ENCODE measurements at regions not wholly inside any gene's neighbourhood (a gene's known extent, or its start where the extent isn't known, plus 50 kb on each side); places are given as distances from the start of the nearest gene placed in this dataset.

GRCh38 chr4:122038896-122039295 is 87.0 kb upstream of the TRPC3 start:
- H3K9ac ChIP-seq (ENCODE audit: low read length), result no peak overlapping the region
- no peak overlapping the region for H3K27ac ChIP-seq (ENCODE audit: low read depth, low read length)
- H3K4me1 ChIP-seq (ENCODE audit: control insufficient read depth, insufficient read depth, low read length), result no peaks in the 10 kb centered on the region
- H3K27me3 ChIP-seq (ENCODE audit: control insufficient read depth, insufficient read depth, low read length), result no peaks in the 10 kb centered on the region
- no peaks in the 10 kb centered on the region for H3K36me3 ChIP-seq (ENCODE audit: control insufficient read depth, insufficient read depth, low read length)
- H3K4me3 ChIP-seq (ENCODE audit: low read depth, low read length), result no peak overlapping the region
- H3K9me3 ChIP-seq (ENCODE audit: control insufficient read depth, insufficient read depth, low read depth, low read length), result no peaks in the 10 kb centered on the region

GRCh38 chr4:122034619-122035018 is 82.8 kb upstream of the TRPC3 start:
- Histone ChIP-seq H3K36me3 (ENCODE audit: control insufficient read depth, insufficient read depth, low read length) (no peaks in the 10 kb centered on the region), H3K4me3 (ENCODE audit: low read depth, low read length) (no peak overlapping the region), H3K27me3 (ENCODE audit: control insufficient read depth, insufficient read depth, low read length) (no peaks in the 10 kb centered on the region), H3K9me3 (ENCODE audit: control insufficient read depth, insufficient read depth, low read depth, low read length) (no peaks in the 10 kb centered on the region), H3K9ac (ENCODE audit: low read length) (no peak overlapping the region), H3K4me1 (ENCODE audit: control insufficient read depth, insufficient read depth, low read length) (no peaks in the 10 kb centered on the region), H3K27ac (ENCODE audit: low read depth, low read length) (no peak overlapping the region)

GRCh38 chr4:122027203-122027602 is 75.3 kb upstream of the TRPC3 start:
- H3K27me3 ChIP-seq (ENCODE audit: control insufficient read depth, insufficient read depth, low read length), result no peaks in the 10 kb centered on the region
- H3K9ac ChIP-seq (ENCODE audit: low read length), result no peak overlapping the region
- H3K9me3 ChIP-seq (ENCODE audit: control insufficient read depth, insufficient read depth, low read depth, low read length), result no peaks in the 10 kb centered on the region
- no peak overlapping the region for H3K27ac ChIP-seq (ENCODE audit: low read depth, low read length)
- H3K4me3 ChIP-seq (ENCODE audit: low read depth, low read length), result no peak overlapping the region
- H3K36me3 ChIP-seq (ENCODE audit: control insufficient read depth, insufficient read depth, low read length), result no peaks in the 10 kb centered on the region
- no peaks in the 10 kb centered on the region for H3K4me1 ChIP-seq (ENCODE audit: control insufficient read depth, insufficient read depth, low read length)

DNA sequence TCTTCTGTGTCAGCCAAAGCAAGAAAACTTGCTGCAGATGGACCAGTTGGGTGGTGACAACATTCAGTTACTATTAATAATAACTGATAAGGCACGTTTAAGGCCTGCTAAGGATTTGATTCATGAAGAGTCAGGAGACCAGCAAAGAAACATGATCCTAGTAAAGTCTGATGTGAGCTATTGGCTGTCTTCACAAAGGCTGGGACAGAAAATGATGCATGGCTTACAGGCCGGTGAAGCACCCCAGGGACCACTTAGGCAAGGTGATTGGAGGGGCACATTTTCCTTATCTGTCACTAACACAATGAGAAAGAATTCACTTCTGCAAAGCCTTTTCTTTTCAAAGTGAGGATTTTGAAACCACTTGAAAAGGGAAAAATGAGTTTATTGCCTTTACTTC is 65.4 kb upstream of the TRPC3 start:
- Histone ChIP-seq H3K27me3 (ENCODE audit: control insufficient read depth, insufficient read depth, low read length) (no peaks in the 10 kb centered on the region), H3K36me3 (ENCODE audit: control insufficient read depth, insufficient read depth, low read length) (no peaks in the 10 kb centered on the region), H3K9ac (ENCODE audit: low read length) (no peak overlapping the region), H3K4me1 (ENCODE audit: control insufficient read depth, insufficient read depth, low read length) (no peaks in the 10 kb centered on the region), H3K27ac (ENCODE audit: low read depth, low read length) (no peak overlapping the region), H3K4me3 (ENCODE audit: low read depth, low read length) (no peak overlapping the region), H3K9me3 (ENCODE audit: control insufficient read depth, insufficient read depth, low read depth, low read length) (no peaks in the 10 kb centered on the region)

- Histone ChIP-seq H3K27me3 (ENCODE audit: control insufficient read depth, insufficient read depth, low read length) (no peaks in the 10 kb centered on the region), H3K4me3 (ENCODE audit: low read depth, low read length) (no peak overlapping the region), H3K9ac (ENCODE audit: low read length) (no peak overlapping the region), H3K27ac (ENCODE audit: low read depth, low read length) (no peak overlapping the region), H3K4me1 (ENCODE audit: control insufficient read depth, insufficient read depth, low read length) (no peaks in the 10 kb centered on the region), H3K36me3 (ENCODE audit: control insufficient read depth, insufficient read depth, low read length) (no peaks in the 10 kb centered on the region), H3K9me3 (ENCODE audit: control insufficient read depth, insufficient read depth, low read depth, low read length) (no peaks in the 10 kb centered on the region)
Measured at GRCh38 chr4:122015203-122015602, 63.3 kb upstream of the TRPC3 start.

GRCh38 chr4:122012735-122013134 is 60.9 kb upstream of the TRPC3 start:
- H3K4me1 ChIP-seq (ENCODE audit: control insufficient read depth, insufficient read depth, low read length), result no peaks in the 10 kb centered on the region
- H3K4me3 ChIP-seq (ENCODE audit: low read depth, low read length), result no peak overlapping the region
- H3K27me3 ChIP-seq (ENCODE audit: control insufficient read depth, insufficient read depth, low read length), result no peaks in the 10 kb centered on the region
- H3K9ac ChIP-seq (ENCODE audit: low read length), result no peak overlapping the region
- no peaks in the 10 kb centered on the region for H3K36me3 ChIP-seq (ENCODE audit: control insufficient read depth, insufficient read depth, low read length)
- no peak overlapping the region for H3K27ac ChIP-seq (ENCODE audit: low read depth, low read length)
- H3K9me3 ChIP-seq (ENCODE audit: control insufficient read depth, insufficient read depth, low read depth, low read length), result no peaks in the 10 kb centered on the region

- no peaks in the 10 kb centered on the region for H3K36me3 ChIP-seq (ENCODE audit: control insufficient read depth, insufficient read depth, low read length)
- no peak overlapping the region for H3K27ac ChIP-seq (ENCODE audit: low read depth, low read length)
- no peak overlapping the region for H3K4me3 ChIP-seq (ENCODE audit: low read depth, low read length)
- no peaks in the 10 kb centered on the region for H3K9me3 ChIP-seq (ENCODE audit: control insufficient read depth, insufficient read depth, low read depth, low read length)
- H3K9ac ChIP-seq (ENCODE audit: low read length), result no peak overlapping the region
- no peaks in the 10 kb centered on the region for H3K4me1 ChIP-seq (ENCODE audit: control insufficient read depth, insufficient read depth, low read length)
- H3K27me3 ChIP-seq (ENCODE audit: control insufficient read depth, insufficient read depth, low read length), result no peaks in the 10 kb centered on the region
Measured at GRCh38 chr4:122010610-122011009, 58.8 kb upstream of the TRPC3 start.

DNA sequence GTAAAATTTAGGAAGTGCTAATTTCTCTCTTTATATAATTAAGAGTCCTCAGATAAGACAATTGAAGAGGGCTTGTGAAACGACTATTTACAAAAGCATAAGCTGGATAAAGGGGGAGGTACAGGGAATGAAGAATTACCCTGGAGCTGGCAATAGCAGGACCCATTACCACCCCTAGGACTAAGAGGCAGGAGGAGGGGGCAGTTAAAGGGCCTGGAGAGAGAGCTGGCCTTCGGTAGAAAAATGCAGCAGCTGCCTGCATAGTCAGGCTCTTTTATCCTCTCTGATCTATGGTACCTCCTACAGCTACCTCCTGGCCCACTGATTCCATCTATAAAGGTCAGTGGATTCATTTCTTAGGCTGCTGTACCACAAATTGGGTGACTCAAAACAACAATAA is 57.7 kb upstream of the TRPC3 start:
- H3K27ac ChIP-seq (ENCODE audit: low read depth, low read length), result no peak overlapping the region
- no peaks in the 10 kb centered on the region for H3K4me1 ChIP-seq (ENCODE audit: control insufficient read depth, insufficient read depth, low read length)
- H3K9ac ChIP-seq (ENCODE audit: low read length), result no peak overlapping the region
- H3K27me3 ChIP-seq (ENCODE audit: control insufficient read depth, insufficient read depth, low read length), result no peaks in the 10 kb centered on the region
- H3K36me3 ChIP-seq (ENCODE audit: control insufficient read depth, insufficient read depth, low read length), result no peaks in the 10 kb centered on the region
- H3K4me3 ChIP-seq (ENCODE audit: low read depth, low read length), result no peak overlapping the region
- H3K9me3 ChIP-seq (ENCODE audit: control insufficient read depth, insufficient read depth, low read depth, low read length), result no peaks in the 10 kb centered on the region

GRCh38 chr4:122007016-122007415 is 55.2 kb upstream of the TRPC3 start:
- no peaks in the 10 kb centered on the region for H3K27me3 ChIP-seq (ENCODE audit: control insufficient read depth, insufficient read depth, low read length)
- no peaks in the 10 kb centered on the region for H3K4me1 ChIP-seq (ENCODE audit: control insufficient read depth, insufficient read depth, low read length)
- H3K4me3 ChIP-seq (ENCODE audit: low read depth, low read length), result no peak overlapping the region
- no peak overlapping the region for H3K9ac ChIP-seq (ENCODE audit: low read length)
- no peaks in the 10 kb centered on the region for H3K9me3 ChIP-seq (ENCODE audit: control insufficient read depth, insufficient read depth, low read depth, low read length)
- H3K36me3 ChIP-seq (ENCODE audit: control insufficient read depth, insufficient read depth, low read length), result no peaks in the 10 kb centered on the region
- no peak overlapping the region for H3K27ac ChIP-seq (ENCODE audit: low read depth, low read length)

- Histone ChIP-seq H3K4me3 (ENCODE audit: low read depth, low read length) (no peak overlapping the region), H3K27ac (ENCODE audit: low read depth, low read length) (no peak overlapping the region), H3K9me3 (ENCODE audit: control insufficient read depth, insufficient read depth, low read depth, low read length) (no peaks in the 10 kb centered on the region), H3K27me3 (ENCODE audit: control insufficient read depth, insufficient read depth, low read length) (no peaks in the 10 kb centered on the region), H3K9ac (ENCODE audit: low read length) (no peak overlapping the region), H3K4me1 (ENCODE audit: control insufficient read depth, insufficient read depth, low read length) (no peaks in the 10 kb centered on the region), H3K36me3 (ENCODE audit: control insufficient read depth, insufficient read depth, low read length) (no peaks in the 10 kb centered on the region)
Measured at GRCh38 chr4:122005064-122005755, 53.4 kb upstream of the TRPC3 start.

- Histone ChIP-seq H3K36me3 (ENCODE audit: control insufficient read depth, insufficient read depth, low read length) (no peaks in the 10 kb centered on the region), H3K27ac (ENCODE audit: low read depth, low read length) (no peak overlapping the region), H3K27me3 (ENCODE audit: control insufficient read depth, insufficient read depth, low read length) (no peaks in the 10 kb centered on the region), H3K9me3 (ENCODE audit: control insufficient read depth, insufficient read depth, low read depth, low read length) (no peaks in the 10 kb centered on the region), H3K4me1 (ENCODE audit: control insufficient read depth, insufficient read depth, low read length) (no peaks in the 10 kb centered on the region), H3K4me3 (ENCODE audit: low read depth, low read length) (no peak overlapping the region), H3K9ac (ENCODE audit: low read length) (no peak overlapping the region)
Measured at GRCh38 chr4:122003335-122003734, 51.5 kb upstream of the TRPC3 start.

Data from HUES6 (cell line).